K562 (cell line): ENCODE measurements at regions not wholly inside any gene's neighbourhood (a gene's known extent, or its start where the extent isn't known, plus 50 kb on each side); places are given as distances from the start of the nearest gene placed in this dataset.

ENCODE experiments used
- ATAC-seq: fragments of 200-7000 bp; cut with Tn5 transposase; 3 replicates; pipeline ENCODE4 v1.9.1; 2020; ENCODE audit warnings: moderate library complexity
- BruUV-seq: library from RNA; stranded (reverse); fragments of 400-500 nt; replicated peaks from 2 replicates; lab custom pipeline; 2021; lab: Mats Ljungman, UMichigan
- CTCF ChIA-PET: fragments of 300-600 bp; formaldehyde crosslinking; extraction: SDS; loops from one replicate; lab custom pipeline; 2021; ENCODE audit warnings: low intra/inter-chr PET ratio; lab: Yijun Ruan, JAX
- POLR2A ChIA-PET: fragments of 300-600, 350-650 bp; sonication (Branson Sonifier 250); formaldehyde crosslinking; extraction: SDS; loops from one replicate; lab custom pipeline; 2021; ENCODE audit warnings: antibody characterized with exemption, inconsistent platforms; lab: Yijun Ruan, JAX
- DNase-seq, 4 experiments: peaks; one replicate each; pipeline versions ENCODE4 v3.0.0 to v3.0.0-alpha.2; 2011 to 2018; ENCODE audit warnings: low spot score in 3 of 4, mixed read lengths in 3 of 4; ENCODE audit errors: extremely low read depth in 1 of 4
- FAIRE-seq: peaks from 2 replicates; lab custom pipeline; 2011; peaks lifted over from hg19 to GRCh38; lab: Jason Lieb, UNC
- H2AFZ ChIP-seq: 2 replicates; pipeline ENCODE4 v1.6.0; 2011; ENCODE audit warnings: low read depth, low read length, control low read depth, inconsistent platforms
- H3K27ac ChIP-seq: fragments of 200-600 bp; 3 replicates; pipeline ENCODE4 v1.8.0; 2011; ENCODE audit warnings: low read depth, mild to moderate bottlenecking, control low read depth, inconsistent platforms, low read length, moderate library complexity, mixed read lengths; ENCODE audit errors: extremely low read depth
- H3K27me3 ChIP-seq, 2 experiments: fragments of 300-600 bp in 1 of 2; 2 replicates in 1 of 2; 3 replicates in 1 of 2; pipeline versions ENCODE4 v1.6.0 to v1.8.0; 2011; ENCODE audit warnings: inconsistent platforms in 2 of 2, low read length in 2 of 2, mild to moderate bottlenecking in 1 of 2, mixed read lengths in 1 of 2, moderate library complexity in 1 of 2; ENCODE audit not compliant: control insufficient read depth in 2 of 2, insufficient read depth in 2 of 2
- H3K36me3 ChIP-seq: fragments of 300-600 bp; 3 replicates; pipeline ENCODE4 v1.8.0; 2011; ENCODE audit warnings: mild to moderate bottlenecking, low read length, inconsistent platforms; ENCODE audit not compliant: control insufficient read depth, insufficient read depth
- H3K4me1 ChIP-seq, 2 experiments: fragments of 200-600 bp in 1 of 2; replicated peaks in 1 of 2; 2 replicates in 1 of 2; 3 replicates in 1 of 2; pipeline versions ENCODE4 v1.5.1 to v1.8.0; 2011; ENCODE audit warnings: inconsistent platforms in 2 of 2, low read length in 2 of 2, mild to moderate bottlenecking in 1 of 2, mixed read lengths in 1 of 2, moderate library complexity in 1 of 2; ENCODE audit not compliant: control insufficient read depth in 2 of 2, insufficient read depth in 2 of 2
- H3K4me2 ChIP-seq: 2 replicates; pipeline ENCODE4 v1.6.1; 2011; ENCODE audit warnings: low read length, control low read depth, inconsistent platforms, mixed read lengths; ENCODE audit not compliant: insufficient read depth
- H3K4me3 ChIP-seq: fragments of 200-600 bp; sonication (generic), shearing (Covaris generic); 2 replicates; pipeline ENCODE4 v1.5.1; 2016; ENCODE audit warnings: control low read depth, inconsistent platforms
- H3K79me2 ChIP-seq: fragments of 200-600 bp; 3 replicates; pipeline ENCODE4 v1.8.0; 2011; ENCODE audit warnings: low read length, inconsistent platforms; ENCODE audit not compliant: control insufficient read depth, insufficient read depth
- H3K9ac ChIP-seq, 2 experiments: 2 replicates each; pipeline versions ENCODE4 v1.6.0 to v1.6.1; 2011; ENCODE audit warnings: low read depth in 2 of 2, low read length in 2 of 2, control low read depth in 1 of 2, inconsistent platforms in 1 of 2, mild to moderate bottlenecking in 1 of 2, mixed read lengths in 1 of 2; ENCODE audit not compliant: insufficient read depth in 1 of 2
- H3K9me1 ChIP-seq: one replicate; pipeline ENCODE4 v1.6.0; 2011; ENCODE audit warnings: inconsistent platforms, mild to moderate bottlenecking, low read length, moderate library complexity; ENCODE audit not compliant: control insufficient read depth, insufficient read depth
- H3K9me3 ChIP-seq: replicated peaks from 2 replicates; pipeline ENCODE4 v1.5.1; 2011; ENCODE audit warnings: low read depth, low read length, inconsistent platforms; ENCODE audit not compliant: control insufficient read depth, insufficient read depth
- H4K20me1 ChIP-seq: replicated peaks from 2 replicates; pipeline ENCODE4 v1.6.1; 2011; ENCODE audit warnings: low read length, inconsistent platforms, mixed read lengths; ENCODE audit not compliant: control insufficient read depth, insufficient read depth
- CC2D1A ChIP-seq: fragments of 450-650 bp; IDR thresholded peaks from 2 replicates; pipeline ENCODE4 v1.6.1; 2017; ENCODE audit warnings: mild to moderate bottlenecking
- CHAMP1 ChIP-seq: fragments of 450-650 bp; IDR thresholded peaks from 2 replicates; pipeline ENCODE4 v1.6.1; 2016; ENCODE audit warnings: mild to moderate bottlenecking
- CREBBP ChIP-seq: IDR thresholded peaks from one replicate; pipeline ENCODE4 v1.6.1; 2012; ENCODE audit warnings: low read depth, mild to moderate bottlenecking, control low read depth, inconsistent platforms, low read length
- EGR1 ChIP-seq: fragments of 450-650 bp; conservative IDR thresholded peaks from 2 replicates; pipeline ENCODE4 v1.6.1; 2017; ENCODE audit warnings: mild to moderate bottlenecking
- LEF1 ChIP-seq: fragments of 450-650 bp; IDR thresholded peaks from 2 replicates; pipeline ENCODE4 v1.6.1; 2016; ENCODE audit warnings: mild to moderate bottlenecking
- MEF2A ChIP-seq: IDR thresholded peaks from 2 replicates; pipeline ENCODE4 v1.6.1; 2011; ENCODE audit warnings: low read depth, mild to moderate bottlenecking, low read length, moderate library complexity; ENCODE audit not compliant: control insufficient read depth
- NONO ChIP-seq, 2 experiments: fragments of 200-400 bp in 1 of 2; fragments of 450-650 bp in 1 of 2; formaldehyde crosslinking in 1 of 2; IDR thresholded peaks; 2 replicates each; pipeline ENCODE4 v1.6.1; 2017; ENCODE audit warnings: low read depth in 2 of 2, mild to moderate bottlenecking in 2 of 2, moderate library complexity in 2 of 2, low read length in 1 of 2
- RBM15 ChIP-seq: fragments of 200-400 bp; formaldehyde crosslinking; IDR thresholded peaks from 2 replicates; pipeline ENCODE4 v1.6.1; 2018; ENCODE audit warnings: mild to moderate bottlenecking, low read length, moderate library complexity; ENCODE audit not compliant: insufficient read depth
- RUNX1 ChIP-seq: sonication (generic); IDR thresholded peaks from 2 replicates; pipeline ENCODE4 v1.6.1; 2016; ENCODE audit warnings: antibody characterized with exemption, low read depth
- SMARCE1 ChIP-seq: fragments of 450-650 bp; IDR thresholded peaks from 2 replicates; pipeline ENCODE4 v1.7.1; 2016; ENCODE audit warnings: mild to moderate bottlenecking
- SP1 ChIP-seq: sonication (generic); formaldehyde crosslinking; IDR thresholded peaks from 2 replicates; pipeline ENCODE4 v1.8.1; 2022; ENCODE audit warnings: mild to moderate bottlenecking, missing genetic modification reagents
- SREBF1 ChIP-seq: fragments of 150-350 bp; IDR thresholded peaks from 2 replicates; pipeline ENCODE4 v1.6.1; 2014; ENCODE audit warnings: antibody characterized with exemption, low read depth, low read length, borderline replicate concordance
- TOE1 ChIP-seq, 2 experiments: fragments of 450-650 bp in 1 of 2; sonication (generic) in 1 of 2; formaldehyde crosslinking in 1 of 2; IDR thresholded peaks; 2 replicates each; pipeline versions ENCODE4 v1.7.1 to v1.8.0; 2016 to 2022; ENCODE audit warnings: borderline replicate concordance in 2 of 2, mild to moderate bottlenecking in 2 of 2, antibody characterized with exemption in 1 of 2, inconsistent platforms in 1 of 2, low read depth in 1 of 2, missing genetic modification reagents in 1 of 2, moderate library complexity in 1 of 2
- TRIM28 ChIP-seq: fragments of 450-650 bp; IDR thresholded peaks from 2 replicates; pipeline ENCODE4 v1.6.1; 2017
- ZC3H11A ChIP-seq: IDR thresholded peaks from 2 replicates; pipeline ENCODE4 v1.6.1; 2012; ENCODE audit warnings: low read depth, low read length, improper control_type of control experiment
- ZFP1 ChIP-seq: fragments of 450-650 bp; formaldehyde crosslinking; IDR thresholded peaks from 2 replicates; pipeline ENCODE4 v1.4.0; 2020; ENCODE audit warnings: mild to moderate bottlenecking, mixed read lengths
- ZNF444 ChIP-seq: fragments of 250-450 bp; sonication (Bioruptor Pico); IDR thresholded peaks from 2 replicates; pipeline ENCODE4 v1.4.0; 2020; ENCODE audit warnings: mild to moderate bottlenecking, moderate library complexity
- ZNF830 ChIP-seq: fragments of 250-450 bp; sonication (Bioruptor Pico); IDR thresholded peaks from 2 replicates; pipeline ENCODE4 v1.5.0; 2021; ENCODE audit warnings: mild to moderate bottlenecking
- WGBS: fragments of 100-300 bp; shearing (Covaris generic); methylation state at CpG from one replicate; pipeline ENCODE4 v1.1.6; 2016; ENCODE audit warnings: low coverage, mixed read lengths; ENCODE audit not compliant: insufficient coverage; ENCODE audit errors: missing lambda C conversion rate; 5-methylcytosine and 5-hydroxymethylcytosine counted together
- in situ Hi-C: fragments of 300-500 bp; cut with MboI; formaldehyde crosslinking; loops from 4 replicates; pipeline ENCODE4 v1.15.0; 2018; ENCODE audit warnings: inconsistent platforms, mixed read lengths
- intact Hi-C: fragments of 100-400 bp; cut with micrococcal nuclease; formaldehyde crosslinking; loops from 2 replicates; pipeline ENCODE4 v1.14.2; 2022

GRCh38 chr2:167335541-167335992 lies 447.3 kb downstream of the XIRP2 start:
- Histone ChIP-seq H3K4me1 (no peaks in the 10 kb centered on the region), H3K27me3 (no peaks in the 10 kb centered on the region), H3K9me3 (peaks cover 3% of the 10 kb centered on the region; the same call in 1 of the 2 replicates), H3K9me1 (no peaks in the 10 kb centered on the region), H3K9ac (no peak overlapping the region), H2AFZ (no peak overlapping the region), H3K36me3 (no peaks in the 10 kb centered on the region), H4K20me1 (no peaks in the 10 kb centered on the region), H3K4me2 (no peak overlapping the region), H3K79me2 (no peaks in the 10 kb centered on the region), H3K4me3 (no peak overlapping the region), H3K27ac (no peak overlapping the region)
- CTCF ChIA-PET, result no interaction called here
- BruUV-seq, result no TSS peak
- TF ChIP-seq EGR1 (no peak), ZC3H11A (no peak), SMARCE1 (no peak), MEF2A (no peak), RBM15 (no peak), SP1 (CRISPR knock-in tag) (no peak), LEF1 (no peak), NONO (IDR thresholded peaks at IDR 0.05; ENCODE audit: low read depth in 2 of 2, low read length in 1 of 2) (no peak), CHAMP1 (no peak), TOE1 (IDR thresholded peaks at IDR 0.05; ENCODE audit: borderline replicate concordance) (no peak), TOE1 (CRISPR knock-in tag; IDR thresholded peaks at IDR 0.05; ENCODE audit: borderline replicate concordance, low read depth) (no peak), TRIM28 (no peak), RUNX1 (no peak), CC2D1A (no peak), ZNF444 (CRISPR knock-in tag) (no peak), CREBBP (no peak), SREBF1 (no peak), ZNF830 (CRISPR knock-in tag) (no peak), ZFP1 (CRISPR knock-in tag) (no peak)
- POLR2A ChIA-PET, result no interaction called here
- FAIRE-seq (no peak), ATAC-seq (no peak), DNase-seq (no peak)
- in situ Hi-C loops, result no loop called here
- intact Hi-C loops, result no loop called here
- WGBS, result 0% methylated on average over 2 of the region's 2 CpGs
